SK-N-SH treated with all-trans-retinoic acid at 6 μM for 48 hours (cell line): ENCODE measurements at regions not wholly inside any gene's neighbourhood (a gene's known extent, or its start where the extent isn't known, plus 50 kb on each side); places are given as distances from the start of the nearest gene placed in this dataset.

Source experiments
- ISL1 ChIP-seq: fragments of 250-450 bp; sonication (Bioruptor Pico); IDR thresholded peaks from 2 replicates; pipeline ENCODE4 v2.1.2; 2022; ENCODE audit warnings: mild to moderate bottlenecking, moderate library complexity
- ZNF70 ChIP-seq: fragments of 450-650 bp; formaldehyde crosslinking; IDR thresholded peaks from 2 replicates; pipeline ENCODE4 v1.5.0; 2020; ENCODE audit warnings: mild to moderate bottlenecking, moderate library complexity

GRCh38 chr11:112889446-112889845 lies 71.8 kb upstream of the NCAM1 start:
- TF ChIP-seq ZNF70 (CRISPR knock-in tag) = no peak
- no peak for TF ChIP-seq ISL1
